Stimulated activated naive CD8-positive, alpha-beta T cell treated with anti-CD3 and anti-CD28 coated beads, Interleukin-15, amount 100 ng/mL, for 72 hours (primary cell): ENCODE measurements at regions not wholly inside any gene's neighbourhood (a gene's known extent, or its start where the extent isn't known, plus 50 kb on each side); places are given as distances from the start of the nearest gene placed in this dataset.

Source experiments
- ATAC-seq: fragments of 150-1000 bp; cut with Tn5 transposase; 2 replicates; pipeline ENCODE4 v1.10.0; 2021; ENCODE audit warnings: mild to moderate bottlenecking, moderate library complexity
- DNase-seq, 2 donors: peaks; one replicate each; pipeline ENCODE4 v3.0.0; 2021 to 2022
- H3K27ac Mint-ChIP-seq, 2 donors: one replicate each; pipeline ENCODE4 v1.8.0; 2022; ENCODE audit warnings: mild to moderate bottlenecking in 2 of 2, mixed read lengths in 2 of 2, moderate library complexity in 2 of 2
- H3K27me3 Mint-ChIP-seq: one replicate; pipeline ENCODE4 v1.8.0; 2022; ENCODE audit warnings: mixed read lengths
- H3K4me1 Mint-ChIP-seq: one replicate; pipeline ENCODE4 v1.8.0; 2022; ENCODE audit warnings: mild to moderate bottlenecking, mixed read lengths
- H3K4me3 Mint-ChIP-seq, 2 donors: one replicate each; pipeline ENCODE4 v1.8.0; 2022; ENCODE audit warnings: mild to moderate bottlenecking in 2 of 2, mixed read lengths in 2 of 2, moderate library complexity in 1 of 2
- H3K9me3 Mint-ChIP-seq, 2 donors: one replicate each; pipeline ENCODE4 v1.8.0; 2022; ENCODE audit warnings: mixed read lengths in 2 of 2

- H3K9me3 Mint-ChIP-seq = peaks cover 0 to 7% of the 10 kb centered on the region in 2 donors
- no peak overlapping the region for H3K4me3 Mint-ChIP-seq
- DNase-seq (no peak), ATAC-seq (no peak)
- no peak overlapping the region for H3K27ac Mint-ChIP-seq
- peaks cover 10% of the 10 kb centered on the region for H3K27me3 Mint-ChIP-seq
- H3K4me1 Mint-ChIP-seq = no peaks in the 10 kb centered on the region
Measured at GRCh38 chr17:70024253-70024652, 50.8 kb upstream of the KCNJ16 start.
